Neuronal stem cell (in vitro differentiated cells): ENCODE measurements at regions not wholly inside any gene's neighbourhood (a gene's known extent, or its start where the extent isn't known, plus 50 kb on each side); places are given as distances from the start of the nearest gene placed in this dataset.

Experiments used
- small RNA-seq: library from polyadenylated mRNA; stranded (forward); fragments of <200 nt; extraction: miRNeasy Mini kit (QIAGEN cat#:217004); gene quantifications from one replicate; pipeline ENCODE3, GENCODE V24; 2013; ENCODE audit not compliant: insufficient read depth

Small RNAs in the stretch of these regions (small RNA-seq; reads per million reads assigned to genes)
- gene RN7SL795P = 2.0 reads per million
